ENCODE measurements at regions not wholly inside any gene's neighbourhood (a gene's known extent, or its start where the extent isn't known, plus 50 kb on each side); places are given as distances from the start of the nearest gene placed in this dataset.

- no peak for TF ChIP-seq EZH2 (IDR thresholded peaks at IDR 0.05; ENCODE audit: borderline replicate concordance, low read length)
- TF ChIP-seq, protein P1, sequence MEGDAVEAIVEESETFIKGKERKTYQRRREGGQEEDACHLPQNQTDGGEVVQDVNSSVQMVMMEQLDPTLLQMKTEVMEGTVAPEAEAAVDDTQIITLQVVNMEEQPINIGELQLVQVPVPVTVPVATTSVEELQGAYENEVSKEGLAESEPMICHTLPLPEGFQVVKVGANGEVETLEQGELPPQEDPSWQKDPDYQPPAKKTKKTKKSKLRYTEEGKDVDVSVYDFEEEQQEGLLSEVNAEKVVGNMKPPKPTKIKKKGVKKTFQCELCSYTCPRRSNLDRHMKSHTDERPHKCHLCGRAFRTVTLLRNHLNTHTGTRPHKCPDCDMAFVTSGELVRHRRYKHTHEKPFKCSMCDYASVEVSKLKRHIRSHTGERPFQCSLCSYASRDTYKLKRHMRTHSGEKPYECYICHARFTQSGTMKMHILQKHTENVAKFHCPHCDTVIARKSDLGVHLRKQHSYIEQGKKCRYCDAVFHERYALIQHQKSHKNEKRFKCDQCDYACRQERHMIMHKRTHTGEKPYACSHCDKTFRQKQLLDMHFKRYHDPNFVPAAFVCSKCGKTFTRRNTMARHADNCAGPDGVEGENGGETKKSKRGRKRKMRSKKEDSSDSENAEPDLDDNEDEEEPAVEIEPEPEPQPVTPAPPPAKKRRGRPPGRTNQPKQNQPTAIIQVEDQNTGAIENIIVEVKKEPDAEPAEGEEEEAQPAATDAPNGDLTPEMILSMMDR (conservative IDR thresholded peaks at IDR 0.05 in 1 of 2, IDR thresholded peaks at IDR 0.05 in 1 of 2; ENCODE audit: extremely low read depth in 1 of 2, insufficient read depth in 1 of 2, low read depth in 1 of 2, low read length in 2 of 2) = no peak
Observed at GRCh38 chr6:47380251-47380650, 70.5 kb upstream of the TNFRSF21 start.

Measured in mammary epithelial cell (primary cell).